Ishikawa (cell line): ENCODE measurements at regions not wholly inside any gene's neighbourhood (a gene's known extent, or its start where the extent isn't known, plus 50 kb on each side); places are given as distances from the start of the nearest gene placed in this dataset.

ENCODE experiments used
- CEBPB ChIP-seq: IDR thresholded peaks from 2 replicates; pipeline ENCODE4 v1.6.1; 2012
- CREB1 ChIP-seq: IDR thresholded peaks from 2 replicates; pipeline ENCODE4 v1.6.1; 2012; ENCODE audit warnings: low read depth
- EGR1 ChIP-seq: IDR thresholded peaks from 2 replicates; pipeline ENCODE4 v1.6.1; 2012
- EP300 ChIP-seq: IDR thresholded peaks from 2 replicates; pipeline ENCODE4 v1.6.1; 2012; ENCODE audit warnings: borderline replicate concordance
- FOXM1 ChIP-seq: IDR thresholded peaks from 2 replicates; pipeline ENCODE4 v1.6.1; 2012; ENCODE audit warnings: low read depth, borderline replicate concordance
- NFIC ChIP-seq: IDR thresholded peaks from 2 replicates; pipeline ENCODE4 v1.6.1; 2012
- RAD21 ChIP-seq: IDR thresholded peaks from 2 replicates; pipeline ENCODE4 v1.6.1; 2012; ENCODE audit warnings: low read depth
- TAF1 ChIP-seq: IDR thresholded peaks from 2 replicates; pipeline ENCODE4 v1.6.1; 2012; ENCODE audit warnings: low read depth, mild to moderate bottlenecking
- TCF12 ChIP-seq: IDR thresholded peaks from 2 replicates; pipeline ENCODE4 v1.6.1; 2012; ENCODE audit warnings: low read depth
- TEAD4 ChIP-seq: IDR thresholded peaks from 2 replicates; pipeline ENCODE4 v1.6.1; 2012
- YY1 ChIP-seq: IDR thresholded peaks from 2 replicates; pipeline ENCODE4 v1.6.1; 2012; ENCODE audit warnings: low read depth
- ZBTB7A ChIP-seq: IDR thresholded peaks from 2 replicates; pipeline ENCODE4 v1.6.1; 2012; ENCODE audit warnings: low read depth
- TF ChIP-seq, protein P1 (sequence below): IDR thresholded peaks from 2 replicates; pipeline ENCODE4 v1.6.1; 2012
- TF ChIP-seq, protein P2 (sequence below): IDR thresholded peaks from 2 replicates; pipeline ENCODE4 v1.6.1; 2012; ENCODE audit warnings: low read depth, mild to moderate bottlenecking
- TF ChIP-seq, protein P3 (sequence below): IDR thresholded peaks from 2 replicates; pipeline ENCODE4 v1.6.1; 2012

DNA sequence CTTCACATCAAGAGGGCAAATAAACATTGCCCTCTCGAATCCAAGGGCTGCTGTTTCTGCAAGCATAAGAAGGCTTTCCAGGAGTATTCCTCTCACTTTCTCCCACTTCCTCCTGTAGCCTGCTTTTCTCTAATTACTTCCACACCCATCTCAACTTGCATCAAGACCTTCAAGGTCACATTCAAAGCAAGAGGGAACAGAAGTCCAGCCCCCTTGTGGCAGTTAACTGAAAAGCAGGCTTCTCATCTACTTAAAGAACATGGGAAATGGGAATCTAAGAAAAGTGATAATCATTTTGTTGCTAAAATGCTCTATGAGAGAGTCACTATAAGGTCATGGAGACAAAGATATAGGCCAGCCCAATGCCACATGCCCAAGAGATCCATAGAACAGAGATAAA lies 874.4 kb downstream of the KCNT2 start:
- TF ChIP-seq RAD21 (peak; percentile 41), ZBTB7A (no peak)

DNA sequence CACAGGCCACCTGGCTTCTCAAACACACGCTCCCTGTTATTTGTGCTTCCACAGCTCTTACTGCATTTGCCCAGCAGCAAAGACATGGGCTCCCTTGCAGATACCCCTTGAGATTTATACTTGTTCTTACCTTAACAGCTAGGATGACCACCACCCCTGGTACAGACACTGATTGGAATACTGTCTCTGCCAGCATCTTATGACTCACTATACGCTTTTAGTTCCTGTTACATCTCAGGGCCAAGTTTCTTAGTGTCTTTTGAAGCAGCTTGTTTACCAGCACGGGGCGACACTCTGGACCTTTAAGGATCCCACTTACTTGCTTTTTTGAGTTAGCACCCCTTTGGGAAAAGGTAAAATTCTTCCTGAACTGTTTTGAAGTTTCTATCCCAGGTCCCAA lies 874.8 kb downstream of the KCNT2 start:
- no peak for TF ChIP-seq RAD21
- TF ChIP-seq FOXM1, result no peak
- no peak for TF ChIP-seq EP300
- TF ChIP-seq TCF12, result no peak
- TF ChIP-seq YY1, result no peak
- no peak for TF ChIP-seq TAF1

DNA sequence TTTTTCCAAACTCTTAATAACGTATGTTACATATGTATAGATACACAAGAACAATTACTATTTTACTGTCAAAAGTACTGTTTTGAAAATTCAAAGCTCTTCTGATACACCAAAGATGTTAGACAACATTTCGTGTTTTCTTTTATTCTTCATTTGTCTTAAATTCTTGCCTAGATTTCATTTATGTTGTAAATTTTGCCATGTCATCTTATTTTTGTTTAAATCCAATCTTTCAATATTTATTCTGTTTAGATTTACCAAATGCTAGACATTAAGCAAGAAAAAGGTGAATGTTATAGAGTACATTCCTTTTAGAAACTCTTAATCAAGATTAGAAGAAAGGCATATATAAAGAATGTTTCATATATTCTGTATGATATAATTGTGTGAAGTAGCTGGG lies 876.9 kb downstream of the KCNT2 start:
- no peak for TF ChIP-seq YY1
- TF ChIP-seq TCF12, result no peak
- TF ChIP-seq, protein P1, sequence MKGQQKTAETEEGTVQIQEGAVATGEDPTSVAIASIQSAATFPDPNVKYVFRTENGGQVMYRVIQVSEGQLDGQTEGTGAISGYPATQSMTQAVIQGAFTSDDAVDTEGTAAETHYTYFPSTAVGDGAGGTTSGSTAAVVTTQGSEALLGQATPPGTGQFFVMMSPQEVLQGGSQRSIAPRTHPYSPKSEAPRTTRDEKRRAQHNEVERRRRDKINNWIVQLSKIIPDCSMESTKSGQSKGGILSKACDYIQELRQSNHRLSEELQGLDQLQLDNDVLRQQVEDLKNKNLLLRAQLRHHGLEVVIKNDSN, result no peak
- TF ChIP-seq EGR1, result no peak
- TF ChIP-seq TAF1, result no peak
- TF ChIP-seq, protein P2, sequence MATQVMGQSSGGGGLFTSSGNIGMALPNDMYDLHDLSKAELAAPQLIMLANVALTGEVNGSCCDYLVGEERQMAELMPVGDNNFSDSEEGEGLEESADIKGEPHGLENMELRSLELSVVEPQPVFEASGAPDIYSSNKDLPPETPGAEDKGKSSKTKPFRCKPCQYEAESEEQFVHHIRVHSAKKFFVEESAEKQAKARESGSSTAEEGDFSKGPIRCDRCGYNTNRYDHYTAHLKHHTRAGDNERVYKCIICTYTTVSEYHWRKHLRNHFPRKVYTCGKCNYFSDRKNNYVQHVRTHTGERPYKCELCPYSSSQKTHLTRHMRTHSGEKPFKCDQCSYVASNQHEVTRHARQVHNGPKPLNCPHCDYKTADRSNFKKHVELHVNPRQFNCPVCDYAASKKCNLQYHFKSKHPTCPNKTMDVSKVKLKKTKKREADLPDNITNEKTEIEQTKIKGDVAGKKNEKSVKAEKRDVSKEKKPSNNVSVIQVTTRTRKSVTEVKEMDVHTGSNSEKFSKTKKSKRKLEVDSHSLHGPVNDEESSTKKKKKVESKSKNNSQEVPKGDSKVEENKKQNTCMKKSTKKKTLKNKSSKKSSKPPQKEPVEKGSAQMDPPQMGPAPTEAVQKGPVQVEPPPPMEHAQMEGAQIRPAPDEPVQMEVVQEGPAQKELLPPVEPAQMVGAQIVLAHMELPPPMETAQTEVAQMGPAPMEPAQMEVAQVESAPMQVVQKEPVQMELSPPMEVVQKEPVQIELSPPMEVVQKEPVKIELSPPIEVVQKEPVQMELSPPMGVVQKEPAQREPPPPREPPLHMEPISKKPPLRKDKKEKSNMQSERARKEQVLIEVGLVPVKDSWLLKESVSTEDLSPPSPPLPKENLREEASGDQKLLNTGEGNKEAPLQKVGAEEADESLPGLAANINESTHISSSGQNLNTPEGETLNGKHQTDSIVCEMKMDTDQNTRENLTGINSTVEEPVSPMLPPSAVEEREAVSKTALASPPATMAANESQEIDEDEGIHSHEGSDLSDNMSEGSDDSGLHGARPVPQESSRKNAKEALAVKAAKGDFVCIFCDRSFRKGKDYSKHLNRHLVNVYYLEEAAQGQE, result no peak
- TF ChIP-seq ZBTB7A, result no peak
- TF ChIP-seq, protein P3, sequence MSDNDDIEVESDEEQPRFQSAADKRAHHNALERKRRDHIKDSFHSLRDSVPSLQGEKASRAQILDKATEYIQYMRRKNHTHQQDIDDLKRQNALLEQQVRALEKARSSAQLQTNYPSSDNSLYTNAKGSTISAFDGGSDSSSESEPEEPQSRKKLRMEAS, result no peak
- no peak for TF ChIP-seq CEBPB
- TF ChIP-seq CREB1, result no peak

DNA sequence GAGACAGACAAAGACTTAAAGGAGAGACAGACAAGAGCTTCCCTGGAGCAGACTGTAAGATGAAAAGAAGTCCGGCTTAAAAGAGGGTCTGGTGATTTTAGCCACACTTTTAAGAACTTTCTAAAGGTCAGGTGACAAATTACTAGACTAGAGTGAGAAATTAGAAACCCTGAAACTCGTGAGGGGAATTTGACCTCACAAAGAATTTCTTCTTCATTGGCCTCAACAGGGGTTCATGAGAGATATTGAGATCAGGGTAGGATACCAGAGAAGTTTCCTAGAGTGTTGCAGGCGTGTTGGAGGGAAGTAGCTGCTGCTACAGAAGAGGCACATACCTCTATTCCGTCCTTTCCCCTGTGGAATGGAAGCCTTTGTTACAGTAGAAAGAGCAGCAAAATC lies 884.4 kb downstream of the KCNT2 start:
- TF ChIP-seq CREB1, result no peak
- TF ChIP-seq EGR1, result no peak
- TF ChIP-seq EP300, result no peak
- TF ChIP-seq TAF1, result no peak
- TF ChIP-seq, protein P1, result no peak
- no peak for TF ChIP-seq NFIC
- no peak for TF ChIP-seq CEBPB

DNA sequence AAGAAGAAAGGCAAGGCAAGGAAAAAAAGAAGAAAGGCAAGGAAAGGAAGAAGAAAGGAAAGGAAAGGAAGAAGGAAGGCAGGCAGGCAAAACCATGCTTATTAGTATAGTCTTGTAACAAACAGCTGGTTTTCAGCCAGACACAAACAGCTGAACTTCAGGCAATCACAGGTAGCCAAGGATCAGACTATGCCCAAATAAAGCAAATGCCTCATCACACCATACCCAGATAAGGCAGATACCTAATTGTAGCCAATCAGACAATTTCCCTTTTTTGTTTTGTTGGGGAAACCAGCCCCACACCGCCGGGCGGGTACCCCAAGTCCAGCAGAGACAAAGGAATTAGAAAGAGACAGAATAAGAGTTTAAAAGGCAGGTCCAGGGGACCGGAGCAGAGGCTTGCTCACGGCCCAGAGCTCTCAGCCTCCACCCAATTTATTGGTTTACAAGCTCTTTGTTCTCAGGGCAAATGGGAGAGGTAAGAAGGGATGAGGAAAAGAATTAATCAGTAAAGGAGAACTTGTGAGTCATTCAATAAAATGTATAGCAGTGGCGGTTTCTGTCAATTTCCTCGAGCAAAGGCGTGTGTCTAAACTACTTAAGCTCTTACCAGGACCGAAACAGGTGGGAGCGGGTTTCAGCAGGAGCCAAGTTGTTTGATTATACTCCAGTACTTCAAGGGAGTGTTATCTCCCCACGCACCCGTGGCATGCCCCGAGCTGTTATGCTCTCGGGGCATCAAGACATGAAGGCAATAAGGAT lies 886.8 kb downstream of the KCNT2 start:
- no peak for TF ChIP-seq NFIC
- no peak for TF ChIP-seq YY1
- TF ChIP-seq, protein P3, result no peak
- TF ChIP-seq FOXM1, result no peak
- no peak for TF ChIP-seq EP300
- TF ChIP-seq, protein P2, result no peak
- TF ChIP-seq RAD21, result no peak
- TF ChIP-seq, protein P1, result no peak

DNA sequence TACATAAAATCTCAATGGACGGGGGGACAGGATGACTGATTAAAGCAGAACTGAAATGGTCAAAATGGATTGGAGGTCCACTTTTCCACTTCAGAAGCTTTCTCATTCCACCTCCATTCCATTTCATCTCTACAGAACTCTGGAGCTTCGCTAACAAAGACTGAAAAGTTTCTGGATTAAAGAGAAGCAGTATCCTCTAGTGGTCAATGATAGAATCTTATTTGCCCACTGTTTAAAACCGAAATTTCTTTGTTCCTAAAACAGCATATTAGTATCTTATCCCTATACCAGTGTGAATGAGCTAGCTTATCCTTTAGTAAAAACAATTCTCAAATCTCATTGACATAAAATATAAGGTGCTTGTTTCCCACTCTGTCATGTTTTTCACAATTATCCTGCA lies 890.6 kb downstream of the KCNT2 start:
- TF ChIP-seq RAD21 (peak; percentile 60), TAF1 (no peak)

DNA sequence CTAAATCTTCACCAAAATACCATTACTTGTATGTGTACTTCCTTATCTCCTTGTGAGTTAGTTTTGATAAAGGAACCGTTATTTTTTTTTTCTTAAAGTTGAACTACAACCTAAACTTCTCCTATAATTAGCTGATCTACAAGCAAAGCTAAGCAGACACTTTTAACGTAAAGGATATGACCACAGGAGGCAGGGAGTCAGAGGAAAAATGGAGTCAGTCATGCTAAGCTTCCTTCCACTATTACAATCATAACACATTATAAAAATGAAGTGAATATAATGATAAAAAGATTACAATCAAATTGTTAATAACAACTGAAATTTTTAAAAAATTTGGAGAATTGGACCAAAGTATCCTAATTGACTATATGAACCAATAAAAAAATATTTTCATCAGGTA lies 892.6 kb downstream of the KCNT2 start:
- TF ChIP-seq, protein P1, result no peak
- TF ChIP-seq FOXM1, result no peak
- no peak for TF ChIP-seq YY1
- TF ChIP-seq RAD21, result no peak
- TF ChIP-seq NFIC, result no peak
- no peak for TF ChIP-seq CEBPB
- no peak for TF ChIP-seq ZBTB7A
- no peak for TF ChIP-seq TEAD4
- TF ChIP-seq EGR1, result no peak
- TF ChIP-seq, protein P2, result no peak
- TF ChIP-seq EP300, result no peak
- no peak for TF ChIP-seq TAF1
- TF ChIP-seq CREB1, result no peak
- TF ChIP-seq TCF12, result no peak
- TF ChIP-seq, protein P3, result no peak
